Left kidney (tissue), 1 donor: ENCODE measurements at regions not wholly inside any gene's neighbourhood (a gene's known extent, or its start where the extent isn't known, plus 50 kb on each side); places are given as distances from the start of the nearest gene placed in this dataset.
"Not testable (repeated sequence)": the region's sequence is repeated elsewhere in the genome, so short reads cannot be mapped to it uniquely, and the experiment has no call there.

Experiments used
- DNase-seq: peaks from one replicate; pipeline ENCODE4 v3.0.0-alpha.2; 2013

GRCh38 chr6:119444642-119445557 lies 95.3 kb upstream of the MAN1A1 start:
- DNase-seq = no peak

- DNase-seq = no peak
These were observed 94.6 kb upstream of the MAN1A1 start for GRCh38 chr6:119443993-119444641.

DNA sequence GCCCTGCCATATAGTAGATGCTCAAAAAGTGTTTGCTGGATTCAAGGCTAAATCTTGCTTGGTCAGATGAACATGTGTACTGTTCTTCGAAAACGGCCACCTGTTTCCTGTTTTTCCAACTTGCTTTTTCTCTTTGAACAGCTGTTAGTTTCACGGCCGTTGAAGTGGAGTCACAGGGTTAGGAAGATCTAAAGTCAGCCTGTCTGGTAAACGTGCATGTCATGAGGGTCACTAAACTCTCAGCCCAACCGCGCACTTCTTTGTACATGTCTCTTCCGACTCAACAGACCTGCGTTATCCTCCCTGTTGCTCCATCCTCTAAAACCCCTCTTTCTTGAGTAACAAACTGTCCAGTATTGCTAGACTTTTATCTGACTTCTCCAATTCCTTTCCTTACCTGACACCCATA lies 93.2 kb upstream of the MAN1A1 start:
- no peak for DNase-seq

GRCh38 chr6:119440953-119441352 lies 91.4 kb upstream of the MAN1A1 start:
- DNase-seq = no peak

DNA sequence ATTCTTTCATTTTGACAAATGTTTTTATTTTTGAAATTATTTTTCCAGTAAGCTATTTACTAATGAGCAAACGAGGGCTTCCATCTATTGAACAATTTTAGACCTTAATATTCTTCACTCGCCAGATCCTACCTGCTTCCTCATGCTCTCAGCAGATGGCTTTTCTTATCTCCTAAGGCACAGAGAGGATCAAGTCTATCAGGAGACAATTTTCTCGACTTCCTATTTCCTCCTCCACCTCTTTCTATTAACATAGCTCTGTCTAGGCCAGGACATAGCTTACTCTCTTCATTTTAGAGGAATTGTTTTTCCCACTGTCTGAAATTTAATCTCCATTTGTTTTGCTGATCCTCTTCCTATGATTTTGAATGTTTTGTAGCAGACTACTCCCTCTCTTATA lies 87.0 kb upstream of the MAN1A1 start:
- no peak for DNase-seq

DNA sequence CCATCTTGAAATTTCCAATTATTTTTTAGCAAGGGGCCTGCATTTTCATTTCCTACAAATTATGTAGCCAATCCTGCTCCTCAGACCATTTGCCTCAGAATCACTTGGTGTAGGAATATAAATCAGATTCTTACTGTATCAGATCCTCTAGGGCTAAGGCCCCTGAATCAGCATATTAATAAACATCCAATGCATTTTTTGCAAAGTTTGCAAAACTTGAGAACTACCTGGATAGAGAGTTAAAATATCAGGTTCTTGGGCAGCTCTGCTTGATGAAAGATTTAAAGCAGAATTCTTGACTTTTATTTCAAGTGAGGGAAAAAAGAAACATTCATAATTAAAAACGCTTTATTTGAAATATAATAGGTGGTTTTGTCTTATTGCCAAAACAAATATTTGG lies 82.2 kb upstream of the MAN1A1 start:
- DNase-seq = no peak

DNA sequence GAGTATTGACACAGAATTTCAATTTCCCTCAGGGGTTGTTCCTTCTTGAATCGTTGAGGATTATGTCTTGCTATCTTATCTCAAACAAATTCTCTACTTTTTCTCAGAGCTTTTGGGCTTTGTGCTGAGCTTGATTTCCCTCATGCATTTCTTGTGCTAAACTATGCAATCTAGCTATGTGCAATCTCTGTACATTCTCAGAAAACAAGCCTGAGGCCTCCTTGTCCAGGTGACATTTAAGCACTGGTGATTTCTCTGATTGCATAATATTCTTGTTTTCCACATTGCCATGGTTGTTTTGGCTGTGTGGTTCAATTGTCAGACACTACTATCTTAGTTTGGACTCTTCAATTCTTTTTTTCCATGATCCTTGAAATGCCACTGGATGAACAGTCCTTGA lies 81.2 kb upstream of the MAN1A1 start:
- no peak for DNase-seq

DNA sequence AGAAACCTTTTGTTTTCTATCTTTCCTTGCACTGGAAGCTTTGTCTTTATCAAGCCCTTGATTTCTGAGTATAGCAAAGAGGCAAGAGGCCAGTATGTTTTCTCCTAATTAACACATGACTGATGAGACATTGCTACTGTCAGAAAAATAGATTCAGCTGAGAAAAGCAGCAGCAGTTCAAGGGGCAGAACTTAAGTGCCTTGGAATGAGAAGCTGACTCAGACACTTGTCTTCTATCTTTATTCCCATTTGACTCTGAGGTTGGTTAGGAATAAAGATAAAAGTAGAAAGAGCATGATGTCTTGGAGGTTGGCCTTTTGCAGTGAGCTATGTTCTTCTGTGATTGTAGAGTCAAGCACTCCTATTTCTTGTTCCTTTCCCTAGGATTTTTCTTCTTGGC lies 79.1 kb upstream of the MAN1A1 start:
- no peak for DNase-seq

GRCh38 chr6:119426619-119427018 lies 77.1 kb upstream of the MAN1A1 start:
- DNase-seq = no peak

GRCh38 chr6:119423996-119424395 lies 74.4 kb upstream of the MAN1A1 start:
- DNase-seq = no peak

DNA sequence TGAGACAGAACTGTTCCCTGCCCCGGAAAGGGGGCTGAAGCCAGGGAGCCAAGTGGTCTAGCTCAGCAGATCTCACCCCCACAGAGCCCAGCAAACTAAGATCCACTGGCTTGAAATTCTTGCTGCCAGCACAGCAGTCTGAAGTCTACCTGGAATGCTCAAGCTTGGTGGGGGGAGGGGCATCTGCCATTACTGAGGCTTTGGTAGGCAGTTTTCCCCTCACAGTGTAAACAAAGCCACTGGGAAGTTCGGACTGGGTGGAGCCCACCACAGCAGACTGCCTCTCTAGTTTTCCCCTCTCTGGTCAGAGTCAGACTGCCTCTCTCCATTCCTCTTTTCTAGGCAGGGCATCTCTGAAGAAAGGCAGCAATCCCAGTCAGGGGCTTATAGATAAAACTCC lies 68.5 kb upstream of the MAN1A1 start:
- not testable (repeated sequence) for DNase-seq

- DNase-seq = no peak
These were observed 57.6 kb upstream of the MAN1A1 start for GRCh38 chr6:119407156-119407555.

- DNase-seq = not testable (repeated sequence)
These were observed 55.6 kb upstream of the MAN1A1 start for GRCh38 chr6:119405114-119405513.
